ENCODE measurements at regions not wholly inside any gene's neighbourhood (a gene's known extent, or its start where the extent isn't known, plus 50 kb on each side); places are given as distances from the start of the nearest gene placed in this dataset.

GRCh38 chr1:73662526-73662925, 535.5 kb downstream of the LRRIQ3 start:
- H3K27me3 Mint-ChIP-seq = peaks cover 0 to 1% (median 0%) of the 10 kb centered on the region in 5 donors
- DNase-seq (no peak), ATAC-seq (no peak)
- peaks cover 0 to 39% (median 7%) of the 10 kb centered on the region in 9 donors for H3K9me3 Mint-ChIP-seq
- H3K36me3 Mint-ChIP-seq = no peaks in the 10 kb centered on the region
- H3K4me3 Mint-ChIP-seq = no peak overlapping the region
- POLR2A ChIA-PET = no interaction called here
- H3K27ac Mint-ChIP-seq = no peak overlapping the region
- no peaks in the 10 kb centered on the region for H3K4me1 Mint-ChIP-seq

DNA sequence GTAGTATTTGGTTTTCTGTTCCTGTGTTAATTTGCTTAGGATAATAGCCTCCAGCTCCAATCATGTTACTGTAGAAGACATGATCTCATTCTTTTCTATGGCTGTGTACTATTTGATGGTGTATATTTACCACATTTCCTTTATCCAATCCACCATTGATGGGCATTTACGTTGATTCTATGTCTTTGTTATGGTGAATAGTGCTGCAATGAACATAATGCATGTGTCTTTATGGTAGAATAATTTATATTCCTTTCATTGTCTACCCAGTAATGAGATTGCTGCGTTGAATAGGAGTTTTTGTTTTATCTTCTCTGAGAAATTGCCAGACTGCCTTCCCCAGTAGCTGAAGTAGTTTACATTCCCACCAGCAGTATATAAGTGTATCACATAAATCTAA, 538.8 kb downstream of the LRRIQ3 start:
- no peak for ATAC-seq
- peaks cover 0 to 39% (median 9%) of the 10 kb centered on the region in 9 donors for H3K9me3 Mint-ChIP-seq
- H3K27ac Mint-ChIP-seq = no peak overlapping the region
- POLR2A ChIA-PET = no interaction called here
- DNase-seq = no peak
- no peaks in the 10 kb centered on the region for H3K36me3 Mint-ChIP-seq
- no peak overlapping the region for H3K4me3 Mint-ChIP-seq
- H3K27me3 Mint-ChIP-seq = peaks cover 0 to 1% (median 0%) of the 10 kb centered on the region in 5 donors
- no peaks in the 10 kb centered on the region for H3K4me1 Mint-ChIP-seq

DNA sequence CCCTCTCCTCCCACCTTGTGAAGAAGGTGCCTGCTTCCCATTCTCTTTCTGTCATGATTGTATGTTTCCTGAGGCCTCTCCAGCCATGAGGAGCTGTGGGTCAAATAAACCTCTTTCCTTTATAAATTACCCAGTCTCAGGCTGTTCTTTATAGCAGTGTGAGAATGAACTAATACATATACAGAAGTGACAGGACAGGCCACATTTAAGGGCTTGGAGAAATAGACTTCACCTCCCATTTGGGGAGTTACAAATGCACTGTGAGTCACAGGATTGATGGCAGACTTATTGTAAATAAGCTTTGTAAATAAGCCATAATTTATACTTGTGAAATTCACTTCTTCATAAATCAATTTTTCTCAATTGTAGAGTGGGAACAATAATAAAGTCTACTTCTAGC, 543.3 kb downstream of the LRRIQ3 start:
- POLR2A ChIA-PET = no interaction called here
- no peaks in the 10 kb centered on the region for H3K36me3 Mint-ChIP-seq
- H3K4me3 Mint-ChIP-seq = no peak overlapping the region
- H3K9me3 Mint-ChIP-seq = peaks cover 0 to 11% (median under 1%) of the 10 kb centered on the region in 9 donors
- H3K27ac Mint-ChIP-seq = no peak overlapping the region
- H3K4me1 Mint-ChIP-seq = no peaks in the 10 kb centered on the region
- no peak for ATAC-seq
- no peak for DNase-seq
- peaks cover 0 to 1% (median 0%) of the 10 kb centered on the region in 5 donors for H3K27me3 Mint-ChIP-seq

DNA sequence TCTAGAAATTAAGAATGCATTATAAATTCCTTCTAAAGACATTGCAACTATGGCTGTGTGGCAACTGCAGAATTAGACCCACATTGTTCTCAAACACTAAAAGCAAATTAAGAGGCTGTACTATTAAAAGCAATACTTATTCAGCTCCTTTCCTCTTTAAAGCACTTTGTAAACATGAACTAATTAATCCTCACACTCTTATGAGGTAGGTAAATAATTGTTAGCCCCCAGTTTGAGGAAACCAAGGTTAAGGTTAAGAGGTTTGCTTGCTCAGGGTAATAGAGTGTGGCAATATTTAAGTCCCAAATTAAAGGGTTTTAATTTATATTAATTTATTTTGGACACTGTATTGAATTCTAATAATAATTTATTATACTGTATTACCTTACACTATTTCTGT, 553.8 kb downstream of the LRRIQ3 start:
- no peaks in the 10 kb centered on the region for H3K27me3 Mint-ChIP-seq
- ATAC-seq (no peak), DNase-seq (no peak)
- peaks cover 0 to 10% (median 1%) of the 10 kb centered on the region in 9 donors for H3K9me3 Mint-ChIP-seq
- H3K4me3 Mint-ChIP-seq = no peak overlapping the region
- POLR2A ChIA-PET = no interaction called here
- no peaks in the 10 kb centered on the region for H3K4me1 Mint-ChIP-seq
- H3K36me3 Mint-ChIP-seq = no peaks in the 10 kb centered on the region
- no peak overlapping the region for H3K27ac Mint-ChIP-seq

GRCh38 chr1:73639494-73639893, 558.5 kb downstream of the LRRIQ3 start:
- peaks cover 0 to 19% (median 0%) of the 10 kb centered on the region in 9 donors for H3K9me3 Mint-ChIP-seq
- H3K36me3 Mint-ChIP-seq = no peaks in the 10 kb centered on the region
- H3K27ac Mint-ChIP-seq = no peak overlapping the region
- H3K4me3 Mint-ChIP-seq = no peak overlapping the region
- H3K4me1 Mint-ChIP-seq = no peaks in the 10 kb centered on the region
- POLR2A ChIA-PET = no interaction called here
- ATAC-seq = no peak
- H3K27me3 Mint-ChIP-seq = no peaks in the 10 kb centered on the region
- DNase-seq = no peak

- Mint-ChIP-seq H3K36me3 (no peaks in the 10 kb centered on the region), H3K4me1 (no peaks in the 10 kb centered on the region), H3K27me3 (no peaks in the 10 kb centered on the region), H3K4me3 (no peak overlapping the region), H3K9me3 (peaks cover 0 to 20% (median 0%) of the 10 kb centered on the region in 9 donors), H3K27ac (no peak overlapping the region)
- POLR2A ChIA-PET = no interaction called here
- no peak for ATAC-seq
- DNase-seq = no peak
Measured at GRCh38 chr1:73637264-73637663, 560.7 kb downstream of the LRRIQ3 start.

DNA sequence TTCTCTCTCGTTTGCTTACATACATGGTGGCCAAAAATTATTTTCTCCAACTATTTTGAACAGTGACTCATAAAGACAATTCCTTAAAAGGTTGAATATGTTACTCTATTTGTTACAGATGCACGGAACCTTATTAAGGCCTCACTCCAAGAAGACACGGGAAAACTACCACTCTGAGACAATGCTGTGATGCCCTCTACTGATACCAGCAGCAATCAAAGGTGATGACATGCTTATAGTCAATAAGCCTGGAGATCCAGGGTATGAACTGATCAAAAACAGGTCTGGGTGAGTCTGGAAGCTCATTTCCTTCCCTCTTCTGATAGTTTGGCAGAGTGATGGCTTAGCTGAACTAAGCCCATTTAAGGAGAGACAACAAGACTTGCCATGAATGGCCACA, 563.0 kb downstream of the LRRIQ3 start:
- no peak for ATAC-seq
- Mint-ChIP-seq H3K36me3 (no peaks in the 10 kb centered on the region), H3K27ac (no peak overlapping the region), H3K9me3 (peaks cover 0 to 29% (median 0%) of the 10 kb centered on the region in 9 donors), H3K4me3 (no peak overlapping the region), H3K27me3 (no peaks in the 10 kb centered on the region), H3K4me1 (no peaks in the 10 kb centered on the region)
- POLR2A ChIA-PET = no interaction called here
- DNase-seq = no peak

- peaks cover 0 to 4% (median 1%) of the 10 kb centered on the region in 3 donors for H3K36me3 Mint-ChIP-seq
- no peak for DNase-seq
- H3K27me3 Mint-ChIP-seq = no peaks in the 10 kb centered on the region
- peaks cover 0 to 17% (median 2%) of the 10 kb centered on the region in 9 donors for H3K9me3 Mint-ChIP-seq
- H3K4me1 Mint-ChIP-seq = no peaks in the 10 kb centered on the region
- POLR2A ChIA-PET = no interaction called here
- no peak for ATAC-seq
- no peak overlapping the region for H3K4me3 Mint-ChIP-seq
- peak overlapping the region in 1 of 10 donors; percentile 48 for H3K27ac Mint-ChIP-seq
Measured at GRCh38 chr1:73627723-73628122, 570.3 kb downstream of the LRRIQ3 start.

DNA sequence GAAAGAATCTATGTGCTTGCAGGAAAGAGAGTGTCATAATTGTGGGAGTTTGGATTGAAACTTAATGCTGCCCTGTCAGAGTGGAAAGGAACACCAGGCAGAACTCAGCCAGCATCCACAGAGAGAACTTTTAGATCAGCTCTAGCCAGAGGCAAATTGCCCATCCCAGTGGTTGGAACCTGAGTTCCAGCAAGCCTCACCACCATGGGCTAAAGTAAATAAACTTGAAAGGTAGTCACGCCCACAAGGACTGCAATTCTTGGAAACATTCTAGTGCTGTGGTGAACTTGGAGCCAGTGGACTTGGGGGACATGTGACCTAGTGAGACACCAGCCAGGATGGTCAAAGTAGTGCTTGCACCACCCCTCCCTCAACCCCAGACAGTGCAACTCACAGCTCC, 571.6 kb downstream of the LRRIQ3 start:
- H3K36me3 Mint-ChIP-seq = peaks cover 0 to 4% (median 1%) of the 10 kb centered on the region in 3 donors
- no peak overlapping the region for H3K27ac Mint-ChIP-seq
- no peaks in the 10 kb centered on the region for H3K4me1 Mint-ChIP-seq
- POLR2A ChIA-PET = no interaction called here
- H3K27me3 Mint-ChIP-seq = no peaks in the 10 kb centered on the region
- DNase-seq = no peak
- no peak for ATAC-seq
- H3K9me3 Mint-ChIP-seq = peaks cover 0 to 17% (median 2%) of the 10 kb centered on the region in 9 donors
- no peak overlapping the region for H3K4me3 Mint-ChIP-seq

DNA sequence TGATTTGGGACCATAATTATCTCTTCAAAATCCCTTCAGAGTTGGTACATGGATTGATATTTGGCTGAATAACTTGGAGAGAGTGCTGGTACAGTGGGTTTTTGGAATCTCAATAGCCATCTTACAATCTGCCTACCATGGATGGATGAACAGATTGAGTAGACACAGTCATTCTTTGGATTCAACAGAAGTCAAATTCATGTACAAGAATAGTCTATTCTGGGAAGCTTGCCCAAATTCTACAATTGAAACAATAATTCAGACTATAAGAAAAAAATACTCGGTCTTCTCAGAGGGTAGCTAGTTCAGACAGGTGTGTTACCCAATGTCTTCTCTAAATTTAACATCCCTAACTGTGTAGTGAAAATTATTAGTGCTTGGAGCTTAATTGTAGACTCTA, 574.0 kb downstream of the LRRIQ3 start:
- ATAC-seq (no peak), DNase-seq (no peak)
- POLR2A ChIA-PET = no interaction called here
- Mint-ChIP-seq H3K27me3 (no peaks in the 10 kb centered on the region), H3K36me3 (peaks cover 0 to 4% (median 0%) of the 10 kb centered on the region in 3 donors), H3K4me1 (no peaks in the 10 kb centered on the region), H3K9me3 (peaks cover 0 to 8% (median 1%) of the 10 kb centered on the region in 9 donors), H3K4me3 (no peak overlapping the region), H3K27ac (no peak overlapping the region)

GRCh38 chr1:73617145-73617544, 580.8 kb downstream of the LRRIQ3 start:
- H3K4me1 Mint-ChIP-seq = no peaks in the 10 kb centered on the region
- no peak for DNase-seq
- H3K9me3 Mint-ChIP-seq = peaks cover 0 to 20% (median 0%) of the 10 kb centered on the region in 9 donors
- H3K27ac Mint-ChIP-seq = no peak overlapping the region
- H3K36me3 Mint-ChIP-seq = peaks cover 0 to 3% (median 0%) of the 10 kb centered on the region in 3 donors
- H3K27me3 Mint-ChIP-seq = peaks cover 0 to 5% (median 0%) of the 10 kb centered on the region in 5 donors
- POLR2A ChIA-PET = no interaction called here
- no peak for ATAC-seq
- no peak overlapping the region for H3K4me3 Mint-ChIP-seq

DNA sequence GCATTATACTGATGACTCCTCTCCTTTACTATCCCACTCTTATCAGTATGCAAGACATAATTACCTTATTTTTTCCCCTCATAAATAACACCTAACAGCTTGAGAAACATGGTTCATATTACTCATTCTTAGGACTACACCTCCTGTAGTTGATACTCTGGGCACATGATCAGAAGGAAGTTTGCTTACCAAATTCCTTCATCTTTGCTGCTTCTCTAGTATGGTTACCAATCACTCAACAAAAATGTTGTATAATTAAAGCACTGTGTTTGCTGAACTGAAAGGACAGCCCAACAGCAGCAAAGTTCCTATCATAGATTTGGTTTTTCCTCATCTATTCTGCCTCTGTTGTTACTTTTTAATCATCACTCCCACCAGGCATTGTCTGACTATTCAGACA, 586.3 kb downstream of the LRRIQ3 start:
- DNase-seq (no peak), ATAC-seq (no peak)
- POLR2A ChIA-PET = no interaction called here
- Mint-ChIP-seq H3K9me3 (peaks cover 0 to 10% (median 3%) of the 10 kb centered on the region in 9 donors), H3K27me3 (no peaks in the 10 kb centered on the region), H3K4me3 (no peak overlapping the region), H3K4me1 (no peaks in the 10 kb centered on the region), H3K27ac (no peak overlapping the region), H3K36me3 (peaks cover 0 to 3% (median 0%) of the 10 kb centered on the region in 3 donors)

GRCh38 chr1:73604739-73605138, 593.2 kb downstream of the LRRIQ3 start:
- ATAC-seq (no peak), DNase-seq (no peak)
- Mint-ChIP-seq H3K9me3 (peaks cover 0 to 15% (median 3%) of the 10 kb centered on the region in 9 donors), H3K27me3 (no peaks in the 10 kb centered on the region), H3K4me1 (no peaks in the 10 kb centered on the region), H3K36me3 (no peaks in the 10 kb centered on the region), H3K27ac (no peak overlapping the region), H3K4me3 (no peak overlapping the region)
- POLR2A ChIA-PET = no interaction called here

DNA sequence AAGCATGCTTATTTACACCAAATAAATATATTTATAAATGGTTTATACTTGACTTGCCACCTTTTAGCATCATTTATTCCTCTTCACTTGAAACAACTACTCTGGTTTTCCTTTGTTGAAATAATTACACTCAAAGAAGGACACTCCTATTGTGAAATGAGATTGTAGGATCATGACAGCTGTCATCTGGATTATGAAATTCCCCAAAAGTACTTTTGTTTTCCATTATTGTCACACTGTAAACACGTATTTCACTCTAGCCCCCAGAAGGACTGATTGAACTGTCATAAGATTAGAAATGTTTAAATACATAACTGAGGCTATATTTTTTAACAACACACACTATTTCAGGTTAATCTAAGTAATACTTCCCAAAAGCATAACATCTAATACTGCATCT, 593.8 kb downstream of the LRRIQ3 start:
- Mint-ChIP-seq H3K27ac (no peak overlapping the region), H3K9me3 (peaks cover 0 to 16% (median 3%) of the 10 kb centered on the region in 9 donors), H3K27me3 (no peaks in the 10 kb centered on the region), H3K36me3 (no peaks in the 10 kb centered on the region), H3K4me3 (no peak overlapping the region), H3K4me1 (no peaks in the 10 kb centered on the region)
- POLR2A ChIA-PET = no interaction called here
- DNase-seq = no peak
- ATAC-seq = no peak
